ENCODE measurements at regions not wholly inside any gene's neighbourhood (a gene's known extent, or its start where the extent isn't known, plus 50 kb on each side); places are given as distances from the start of the nearest gene placed in this dataset.

DNA sequence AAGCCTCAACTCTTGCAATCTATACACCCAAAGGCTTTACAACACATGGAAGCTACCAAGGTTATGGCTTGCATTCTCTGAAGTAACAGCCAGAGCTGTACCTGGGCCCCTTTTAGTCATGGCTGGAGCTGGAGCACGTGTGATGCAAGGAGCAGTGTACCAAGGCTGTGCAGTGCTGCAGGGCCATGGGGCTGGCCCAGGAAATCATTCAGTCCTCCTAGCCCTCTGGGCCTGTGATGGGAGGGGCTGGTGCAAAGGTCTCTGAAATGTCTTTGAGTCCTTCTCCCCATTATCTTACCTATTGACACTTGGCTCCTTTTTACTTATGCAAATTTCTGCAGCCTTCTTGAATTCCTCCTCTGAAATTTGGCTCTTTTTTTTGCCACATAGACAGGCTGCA is 500.1 kb upstream of the FAM47C start:
- no peak overlapping the region for H3K4me3 ChIP-seq (ENCODE audit: low read depth, low read length)
- TF ChIP-seq, protein P1, sequence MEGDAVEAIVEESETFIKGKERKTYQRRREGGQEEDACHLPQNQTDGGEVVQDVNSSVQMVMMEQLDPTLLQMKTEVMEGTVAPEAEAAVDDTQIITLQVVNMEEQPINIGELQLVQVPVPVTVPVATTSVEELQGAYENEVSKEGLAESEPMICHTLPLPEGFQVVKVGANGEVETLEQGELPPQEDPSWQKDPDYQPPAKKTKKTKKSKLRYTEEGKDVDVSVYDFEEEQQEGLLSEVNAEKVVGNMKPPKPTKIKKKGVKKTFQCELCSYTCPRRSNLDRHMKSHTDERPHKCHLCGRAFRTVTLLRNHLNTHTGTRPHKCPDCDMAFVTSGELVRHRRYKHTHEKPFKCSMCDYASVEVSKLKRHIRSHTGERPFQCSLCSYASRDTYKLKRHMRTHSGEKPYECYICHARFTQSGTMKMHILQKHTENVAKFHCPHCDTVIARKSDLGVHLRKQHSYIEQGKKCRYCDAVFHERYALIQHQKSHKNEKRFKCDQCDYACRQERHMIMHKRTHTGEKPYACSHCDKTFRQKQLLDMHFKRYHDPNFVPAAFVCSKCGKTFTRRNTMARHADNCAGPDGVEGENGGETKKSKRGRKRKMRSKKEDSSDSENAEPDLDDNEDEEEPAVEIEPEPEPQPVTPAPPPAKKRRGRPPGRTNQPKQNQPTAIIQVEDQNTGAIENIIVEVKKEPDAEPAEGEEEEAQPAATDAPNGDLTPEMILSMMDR (IDR thresholded peaks at IDR 0.05; ENCODE audit: low read depth, low read length, missing control alignments), result no peak
- no peak for DNase-seq (ENCODE audit: low read depth)

GRCh38 chrX:36510736-36511135 is 497.4 kb upstream of the FAM47C start:
- DNase-seq (ENCODE audit: low read depth), result no peak
- TF ChIP-seq, protein P1 (IDR thresholded peaks at IDR 0.05; ENCODE audit: low read depth, low read length, missing control alignments), result no peak
- H3K4me3 ChIP-seq (ENCODE audit: low read depth, low read length), result no peak overlapping the region

DNA sequence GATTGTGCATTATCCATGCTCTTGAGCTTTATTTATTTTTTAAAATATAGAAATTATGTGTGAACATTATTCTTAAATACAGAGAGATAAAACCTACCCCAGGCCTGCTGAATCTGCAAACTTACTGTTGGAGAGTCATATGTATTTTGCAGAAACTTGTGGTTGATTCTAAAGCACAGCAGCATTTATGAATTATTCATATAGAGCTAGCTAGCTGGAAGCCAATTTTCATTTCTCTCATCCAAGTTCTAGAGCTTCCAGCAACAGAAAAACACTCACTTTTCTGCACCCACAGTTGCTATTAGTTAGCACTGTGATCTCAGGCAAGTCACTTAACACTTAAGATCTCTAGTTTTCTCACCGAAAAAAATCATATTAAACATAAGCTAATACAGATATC is 479.5 kb upstream of the FAM47C start:
- H3K4me3 ChIP-seq (ENCODE audit: low read depth, low read length), result no peak overlapping the region
- no peak for DNase-seq (ENCODE audit: low read depth)
- TF ChIP-seq, protein P1 (IDR thresholded peaks at IDR 0.05; ENCODE audit: low read depth, low read length, missing control alignments), result no peak

- no peak overlapping the region for H3K4me3 ChIP-seq (ENCODE audit: low read depth, low read length)
- DNase-seq (ENCODE audit: low read depth), result no peak
- TF ChIP-seq, protein P1 (IDR thresholded peaks at IDR 0.05; ENCODE audit: low read depth, low read length, missing control alignments), result no peak
Measured at GRCh38 chrX:36534900-36535299, 473.3 kb upstream of the FAM47C start.

- TF ChIP-seq, protein P1 (IDR thresholded peaks at IDR 0.05; ENCODE audit: low read depth, low read length, missing control alignments), result no peak
- H3K4me3 ChIP-seq (ENCODE audit: low read depth, low read length), result no peak overlapping the region
- DNase-seq (ENCODE audit: low read depth), result no peak
Measured at GRCh38 chrX:36543499-36543898, 464.7 kb upstream of the FAM47C start.

GRCh38 chrX:36562986-36563385 is 445.2 kb upstream of the FAM47C start:
- no peak overlapping the region for H3K4me3 ChIP-seq (ENCODE audit: low read depth, low read length)
- TF ChIP-seq, protein P1 (IDR thresholded peaks at IDR 0.05; ENCODE audit: low read depth, low read length, missing control alignments), result no peak
- DNase-seq (ENCODE audit: low read depth), result no peak

DNA sequence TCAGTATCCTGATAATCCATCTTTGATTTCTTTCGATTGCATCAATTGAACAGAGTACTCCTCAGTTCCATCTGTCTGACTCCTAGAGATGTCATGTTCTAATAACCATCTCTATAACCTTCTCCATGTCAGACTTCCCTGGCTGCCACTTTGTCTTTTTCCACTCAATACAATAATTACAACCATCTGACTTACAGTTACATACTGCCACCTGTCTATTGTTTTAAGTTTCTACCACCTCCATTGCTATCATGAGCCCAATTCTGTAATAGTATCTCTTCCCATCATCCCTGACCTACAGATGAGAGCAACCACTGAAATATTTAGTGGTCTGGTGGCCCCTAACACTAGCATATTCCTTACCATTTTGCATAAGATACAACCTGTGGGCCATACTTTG is 439.2 kb upstream of the FAM47C start:
- H3K4me3 ChIP-seq (ENCODE audit: low read depth, low read length), result no peak overlapping the region
- TF ChIP-seq, protein P1 (IDR thresholded peaks at IDR 0.05; ENCODE audit: low read depth, low read length, missing control alignments), result no peak
- no peak for DNase-seq (ENCODE audit: low read depth)
